Astrocyte (in vitro differentiated cells and primary cell): ENCODE measurements at regions not wholly inside any gene's neighbourhood (a gene's known extent, or its start where the extent isn't known, plus 50 kb on each side); places are given as distances from the start of the nearest gene placed in this dataset.

Source experiments
- DNase-seq: peaks from one replicate; pipeline ENCODE4 v3.0.0-alpha.2; 2010; ENCODE audit warnings: low read depth
- FAIRE-seq: peaks from 2 replicates; lab custom pipeline; 2011; peaks lifted over from hg19 to GRCh38; lab: Jason Lieb, UNC
- H2AFZ ChIP-seq: 2 replicates; pipeline ENCODE4 v1.6.0; 2012; ENCODE audit warnings: low read depth, low read length, inconsistent platforms
- H3K27ac ChIP-seq: 2 replicates; pipeline ENCODE4 v1.5.1; 2011; ENCODE audit warnings: low read depth, low read length, inconsistent platforms
- H3K27me3 ChIP-seq: 2 replicates; pipeline ENCODE4 v1.6.0; 2011; ENCODE audit warnings: low read length, inconsistent platforms; ENCODE audit not compliant: insufficient read depth
- H3K36me3 ChIP-seq: 2 replicates; pipeline ENCODE4 v1.5.1; 2011; ENCODE audit warnings: low read length, inconsistent platforms; ENCODE audit not compliant: insufficient read depth
- H3K4me1 ChIP-seq: 2 replicates; pipeline ENCODE4 v1.5.1; 2011; ENCODE audit warnings: low read length, inconsistent platforms; ENCODE audit not compliant: insufficient read depth
- H3K4me2 ChIP-seq: 2 replicates; pipeline ENCODE4 v1.6.0; 2012; ENCODE audit warnings: low read length, inconsistent platforms
- H3K4me3 ChIP-seq: 2 replicates; pipeline ENCODE4 v1.5.1; 2011; ENCODE audit warnings: low read depth, mild to moderate bottlenecking, low read length, inconsistent platforms; ENCODE audit not compliant: insufficient read depth
- H3K79me2 ChIP-seq: 2 replicates; pipeline ENCODE4 v1.6.0; 2012; ENCODE audit warnings: mild to moderate bottlenecking, low read length, inconsistent platforms; ENCODE audit not compliant: insufficient read depth
- H3K9ac ChIP-seq: 2 replicates; pipeline ENCODE4 v1.6.0; 2012; ENCODE audit warnings: mild to moderate bottlenecking, low read length, inconsistent platforms
- H3K9me3 ChIP-seq: 2 replicates; pipeline ENCODE4 v1.5.1; 2012; ENCODE audit warnings: low read depth, mild to moderate bottlenecking, low read length, inconsistent platforms; ENCODE audit not compliant: insufficient read depth
- H4K20me1 ChIP-seq: 2 replicates; pipeline ENCODE4 v1.6.0; 2012; ENCODE audit warnings: low read length, inconsistent platforms; ENCODE audit not compliant: insufficient read depth
- H3K27ac Mint-ChIP-seq: one replicate; pipeline ENCODE4 v1.8.0; 2021; ENCODE audit warnings: mild to moderate bottlenecking, mixed read lengths; ENCODE audit not compliant: unreplicated experiment
- H3K27me3 Mint-ChIP-seq: one replicate; pipeline ENCODE4 v1.8.0; 2021; ENCODE audit warnings: low read depth, mixed read lengths; ENCODE audit not compliant: unreplicated experiment
- H3K36me3 Mint-ChIP-seq: one replicate; pipeline ENCODE4 v1.8.0; 2021; ENCODE audit warnings: low read depth, mixed read lengths; ENCODE audit not compliant: unreplicated experiment
- H3K4me1 Mint-ChIP-seq: one replicate; pipeline ENCODE4 v1.8.0; 2021; ENCODE audit warnings: low read depth, mixed read lengths; ENCODE audit not compliant: unreplicated experiment
- H3K4me3 Mint-ChIP-seq: one replicate; pipeline ENCODE4 v1.8.0; 2021; ENCODE audit warnings: mild to moderate bottlenecking, moderate library complexity, mixed read lengths; ENCODE audit not compliant: unreplicated experiment
- H3K9me3 Mint-ChIP-seq: one replicate; pipeline ENCODE4 v1.8.0; 2021; ENCODE audit warnings: mild to moderate bottlenecking, mixed read lengths; ENCODE audit not compliant: unreplicated experiment
- CTCF ChIP-seq: IDR thresholded peaks from 2 replicates; pipeline ENCODE4 v1.5.1; 2011; ENCODE audit warnings: low read depth, mild to moderate bottlenecking, inconsistent platforms, low read length, moderate library complexity; ENCODE audit not compliant: insufficient read depth
- EZH2 ChIP-seq: IDR thresholded peaks from 2 replicates; pipeline ENCODE4 v1.6.1; 2012; ENCODE audit warnings: mild to moderate bottlenecking, low read length, inconsistent platforms; ENCODE audit not compliant: insufficient read depth

- no peak overlapping the region for H3K9ac ChIP-seq
- H3K27ac Mint-ChIP-seq: no peak overlapping the region
- no peaks in the 10 kb centered on the region for H3K36me3 Mint-ChIP-seq
- no peak overlapping the region for H3K27ac ChIP-seq
- H3K4me3 Mint-ChIP-seq: no peak overlapping the region
- peaks cover 4% of the 10 kb centered on the region for H3K4me1 Mint-ChIP-seq
- H3K27me3 ChIP-seq: no peaks in the 10 kb centered on the region
- FAIRE-seq: no peak
- no peaks in the 10 kb centered on the region for H3K9me3 ChIP-seq
- H3K36me3 ChIP-seq: no peaks in the 10 kb centered on the region
- TF ChIP-seq CTCF: no peak
- no peak for TF ChIP-seq EZH2
- H3K4me1 ChIP-seq: no peaks in the 10 kb centered on the region
- no peaks in the 10 kb centered on the region for H4K20me1 ChIP-seq
- DNase-seq: no peak
- no peak overlapping the region for H2AFZ ChIP-seq
- no peaks in the 10 kb centered on the region for H3K27me3 Mint-ChIP-seq
- no peak overlapping the region for H3K4me3 ChIP-seq
- H3K79me2 ChIP-seq: no peaks in the 10 kb centered on the region
- H3K4me2 ChIP-seq: no peak overlapping the region
- peaks cover 1% of the 10 kb centered on the region for H3K9me3 Mint-ChIP-seq
Measured at GRCh38 chr16:77611386-77611785, 110.9 kb upstream of the NUDT7 start.

- no peaks in the 10 kb centered on the region for H3K36me3 Mint-ChIP-seq
- H3K9ac ChIP-seq: no peak overlapping the region
- no peaks in the 10 kb centered on the region for H4K20me1 ChIP-seq
- H3K36me3 ChIP-seq: no peaks in the 10 kb centered on the region
- peaks cover 4% of the 10 kb centered on the region for H3K27me3 Mint-ChIP-seq
- no peaks in the 10 kb centered on the region for H3K27me3 ChIP-seq
- H3K27ac Mint-ChIP-seq: no peak overlapping the region
- peaks cover 1% of the 10 kb centered on the region for H3K9me3 Mint-ChIP-seq
- no peak overlapping the region for H3K4me3 Mint-ChIP-seq
- H3K9me3 ChIP-seq: no peaks in the 10 kb centered on the region
- no peak for TF ChIP-seq CTCF
- TF ChIP-seq EZH2: no peak
- H3K4me1 ChIP-seq: no peaks in the 10 kb centered on the region
- H3K4me1 Mint-ChIP-seq: peaks cover 4% of the 10 kb centered on the region
- H2AFZ ChIP-seq: no peak overlapping the region
- H3K27ac ChIP-seq: no peak overlapping the region
- no peak overlapping the region for H3K4me2 ChIP-seq
- DNase-seq: no peak
- no peaks in the 10 kb centered on the region for H3K79me2 ChIP-seq
- FAIRE-seq: no peak
- H3K4me3 ChIP-seq: no peak overlapping the region
Measured at GRCh38 chr16:77612596-77612995, 109.7 kb upstream of the NUDT7 start.

GRCh38 chr16:77613095-77613494 lies 109.2 kb upstream of the NUDT7 start:
- peaks cover 1% of the 10 kb centered on the region for H3K9me3 Mint-ChIP-seq
- no peak overlapping the region for H3K4me3 ChIP-seq
- no peak overlapping the region for H3K4me3 Mint-ChIP-seq
- no peaks in the 10 kb centered on the region for H4K20me1 ChIP-seq
- peaks cover 4% of the 10 kb centered on the region for H3K27me3 Mint-ChIP-seq
- H3K9ac ChIP-seq: no peak overlapping the region
- no peak for DNase-seq
- H3K4me1 Mint-ChIP-seq: peaks cover 4% of the 10 kb centered on the region
- H3K27me3 ChIP-seq: no peaks in the 10 kb centered on the region
- no peak overlapping the region for H3K27ac Mint-ChIP-seq
- no peak overlapping the region for H2AFZ ChIP-seq
- no peaks in the 10 kb centered on the region for H3K4me1 ChIP-seq
- no peaks in the 10 kb centered on the region for H3K36me3 Mint-ChIP-seq
- TF ChIP-seq CTCF: no peak
- no peak for TF ChIP-seq EZH2
- no peaks in the 10 kb centered on the region for H3K36me3 ChIP-seq
- no peaks in the 10 kb centered on the region for H3K9me3 ChIP-seq
- H3K4me2 ChIP-seq: no peak overlapping the region
- no peaks in the 10 kb centered on the region for H3K79me2 ChIP-seq
- no peak overlapping the region for H3K27ac ChIP-seq
- FAIRE-seq: no peak
